Ureter (tissue), 1 donor: ENCODE measurements at regions not wholly inside any gene's neighbourhood (a gene's known extent, or its start where the extent isn't known, plus 50 kb on each side); places are given as distances from the start of the nearest gene placed in this dataset.
"Not testable (repeated sequence)": the region's sequence is repeated elsewhere in the genome, so short reads cannot be mapped to it uniquely, and the experiment has no call there.

ENCODE experiments used
- DNase-seq: peaks from one replicate; pipeline ENCODE4 v3.0.0-alpha.2; 2020; ENCODE audit warnings: low spot score
- donor health status: DM: yes; HTN: yes; CAD: no.

DNA sequence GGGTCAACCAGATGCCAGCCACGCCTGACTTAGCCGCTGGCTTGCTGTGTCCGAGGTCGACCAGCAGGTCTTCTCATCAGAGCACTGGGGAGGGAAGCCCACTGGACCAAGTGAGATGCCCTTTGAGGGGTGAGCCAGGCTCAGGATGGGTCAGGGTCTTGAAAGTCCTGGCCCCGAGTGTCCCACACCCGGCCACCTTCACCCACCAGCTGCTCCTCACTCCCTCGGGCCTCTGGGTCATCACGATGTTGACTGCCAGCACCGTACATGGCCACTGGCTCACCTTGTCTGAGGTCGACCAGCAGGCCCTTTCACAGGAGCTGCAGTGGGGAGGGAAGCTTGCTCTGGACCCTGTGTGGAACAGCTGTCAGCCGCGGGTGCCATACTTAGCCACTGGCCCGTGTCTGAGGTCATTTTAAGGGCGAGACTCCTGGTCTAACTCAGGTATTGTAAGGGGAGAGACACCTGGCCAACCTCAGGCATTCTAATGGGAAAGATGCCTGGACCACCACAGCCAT, 1361.3 kb downstream of the UQCRFS1 start:
- DNase-seq: no peak

DNA sequence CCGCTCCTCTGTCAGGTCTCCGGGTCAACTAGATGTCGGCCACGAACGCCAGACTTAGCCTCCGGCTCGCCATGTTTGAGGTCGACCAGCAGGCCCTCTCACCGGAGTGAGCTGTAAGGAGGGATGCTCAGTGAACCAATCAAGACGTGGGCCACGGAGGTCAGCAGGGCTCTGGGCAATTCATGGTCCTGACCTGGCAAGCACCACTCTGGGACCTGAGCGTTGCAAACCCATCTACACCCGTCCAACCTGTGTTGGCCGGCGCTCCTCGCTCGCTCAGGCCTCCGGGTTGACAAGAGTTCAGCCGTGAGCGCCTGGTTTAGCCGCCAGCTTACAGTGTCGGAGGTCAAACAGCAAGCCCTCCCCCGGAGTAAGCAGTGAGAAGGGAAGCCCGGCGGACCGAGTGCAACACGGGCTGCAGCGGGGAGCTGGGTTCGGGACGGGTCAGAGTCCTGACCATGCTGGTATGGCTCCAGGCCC, 1361.9 kb downstream of the UQCRFS1 start:
- no peak for DNase-seq

DNA sequence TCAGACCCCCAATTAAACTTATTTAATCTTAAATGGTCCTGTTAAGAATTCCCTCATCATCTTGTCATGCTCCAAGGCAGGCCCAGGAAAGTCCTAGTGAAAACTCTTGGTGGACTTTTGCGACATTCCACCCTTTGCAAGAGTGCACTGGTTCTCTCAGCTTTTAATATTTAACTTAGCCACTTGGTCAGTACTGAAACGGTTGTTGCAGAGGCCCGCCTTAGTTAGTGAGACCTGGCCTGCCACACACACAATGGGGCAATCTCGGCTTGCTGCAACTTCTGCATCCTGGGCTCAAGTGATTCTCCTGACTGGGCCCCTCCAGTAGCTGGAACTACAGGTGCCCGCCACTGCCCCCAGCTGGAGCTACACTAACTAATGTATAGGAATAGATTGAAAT, 1366.0 kb downstream of the UQCRFS1 start:
- no peak for DNase-seq

GRCh38 chr19:27844261-27844660, 1368.7 kb downstream of the UQCRFS1 start:
- no peak for DNase-seq

- DNase-seq: no peak
These were observed 1369.1 kb downstream of the UQCRFS1 start for GRCh38 chr19:27843861-27844260.

DNA sequence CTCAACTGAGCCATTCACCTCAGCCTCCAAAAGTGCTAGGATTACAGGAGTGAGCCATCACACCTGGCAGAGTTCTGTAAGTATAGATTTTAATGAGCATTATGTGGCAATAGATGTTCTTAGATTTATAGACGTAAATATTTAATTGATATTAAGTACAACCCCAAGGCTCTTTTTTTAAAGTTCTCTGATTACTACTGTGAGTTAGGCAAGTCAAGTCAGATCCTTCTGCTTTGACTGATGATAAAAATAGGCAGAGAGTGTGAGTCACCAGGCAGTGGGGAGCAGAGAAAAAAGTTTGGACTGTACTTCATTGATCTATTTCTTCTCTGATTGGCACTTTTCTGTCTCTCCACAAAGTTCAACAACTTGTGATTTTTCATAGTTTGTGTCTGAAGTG, 1379.9 kb downstream of the UQCRFS1 start:
- DNase-seq: no peak

GRCh38 chr19:27828829-27829228, 1384.1 kb downstream of the UQCRFS1 start:
- no peak for DNase-seq

DNA sequence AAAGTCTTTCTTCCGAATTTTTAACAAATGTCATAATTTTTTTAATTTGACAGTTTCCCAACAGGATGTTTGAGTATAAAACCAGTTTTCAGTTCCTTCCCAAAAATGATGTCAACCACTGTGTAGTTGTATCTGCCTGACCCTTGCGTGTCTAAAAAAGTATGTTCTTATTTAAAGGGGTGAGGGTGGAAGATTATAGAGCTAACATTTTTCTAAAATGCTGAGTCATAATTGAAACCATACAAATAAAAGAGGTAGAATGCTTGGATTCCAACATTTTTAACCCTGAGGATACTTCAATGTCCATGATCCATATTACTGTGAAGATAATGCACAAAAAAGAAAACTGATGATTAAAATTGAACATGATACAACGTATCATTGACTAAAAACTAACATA, 1388.8 kb downstream of the UQCRFS1 start:
- no peak for DNase-seq

DNA sequence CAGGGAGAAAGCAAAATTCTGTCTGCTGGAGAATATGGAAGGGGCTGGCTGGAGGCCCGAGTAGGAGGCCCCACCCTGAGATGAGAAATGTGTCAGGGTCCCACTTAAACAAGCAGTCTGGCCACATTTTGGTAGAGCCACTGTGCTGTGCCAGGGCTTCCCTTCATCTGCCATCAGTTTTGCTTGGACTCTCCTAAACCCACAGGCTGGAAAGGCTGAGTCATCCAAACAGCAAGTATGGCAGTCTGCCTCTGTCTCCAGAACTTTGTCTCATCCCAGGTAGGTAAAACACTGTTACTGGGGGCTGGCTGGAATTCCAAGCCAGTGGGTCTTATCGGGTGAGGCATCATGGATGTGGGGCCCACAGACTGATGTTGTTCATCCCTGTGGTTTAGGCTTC, 1390.6 kb downstream of the UQCRFS1 start:
- DNase-seq: no peak

GRCh38 chr19:27821418-27822018, 1391.4 kb downstream of the UQCRFS1 start:
- DNase-seq: no peak

GRCh38 chr19:27815985-27816384, 1397.0 kb downstream of the UQCRFS1 start:
- no peak for DNase-seq

DNA sequence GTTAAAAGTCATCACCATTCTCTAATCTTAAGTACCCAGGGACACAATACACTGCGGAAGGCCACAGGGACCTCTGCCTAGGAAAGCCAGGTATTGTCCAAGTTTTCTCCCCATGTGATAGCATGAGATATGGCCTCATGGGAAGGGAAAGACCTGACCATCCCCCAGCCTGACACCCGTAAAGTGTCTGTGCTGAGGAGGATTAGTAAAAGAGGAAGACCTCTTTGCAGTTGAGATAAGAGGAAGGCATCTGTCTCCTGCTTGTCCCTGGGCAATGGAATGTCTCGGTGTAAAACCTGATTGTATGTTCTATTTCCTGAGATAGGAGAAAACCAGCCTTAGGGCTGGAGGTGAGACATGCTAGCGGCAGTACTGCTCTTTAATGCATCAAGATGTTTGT, 1398.1 kb downstream of the UQCRFS1 start:
- DNase-seq: not testable (repeated sequence)

DNA sequence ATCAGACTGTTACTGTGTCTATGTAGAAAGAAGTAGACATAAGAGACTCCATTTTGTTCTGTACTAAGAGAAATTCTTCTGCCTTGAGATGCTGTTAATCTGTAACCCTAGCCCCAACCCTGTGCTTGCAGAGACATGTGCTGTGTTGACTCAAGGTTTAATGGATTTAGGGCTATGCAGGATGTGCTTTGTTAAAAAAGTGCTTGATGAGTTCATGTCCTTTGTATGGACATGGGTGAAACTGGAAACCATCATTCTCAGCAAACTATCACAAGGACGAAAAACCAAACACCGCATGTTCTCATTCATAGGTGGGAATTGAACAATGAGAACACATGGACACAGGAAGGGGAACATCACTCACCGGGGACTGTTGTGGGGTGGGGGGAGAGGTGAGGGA, 1398.7 kb downstream of the UQCRFS1 start:
- not testable (repeated sequence) for DNase-seq

- DNase-seq: no peak
These were observed 1406.4 kb downstream of the UQCRFS1 start for GRCh38 chr19:27806471-27807070.

DNA sequence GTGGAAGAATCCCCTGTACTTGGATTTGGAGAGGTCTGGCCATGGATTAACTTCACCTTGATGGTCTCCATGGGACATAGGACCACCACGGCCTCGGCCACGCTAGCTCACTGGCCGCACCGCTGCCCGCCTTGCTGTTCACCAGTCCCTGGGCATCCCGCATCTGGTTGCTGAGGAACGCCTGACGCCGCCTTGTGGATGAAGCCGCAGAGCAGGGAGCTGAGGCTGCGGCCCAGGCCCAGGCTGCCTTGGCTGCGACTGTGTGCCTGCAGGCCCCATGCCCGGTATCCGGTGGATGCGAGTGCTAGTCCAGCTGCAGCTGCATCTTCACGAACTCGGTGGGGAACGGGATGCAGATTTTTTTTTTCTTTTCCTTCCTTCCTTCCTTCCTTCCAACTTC, 1407.1 kb downstream of the UQCRFS1 start:
- no peak for DNase-seq

GRCh38 chr19:27802293-27802692, 1410.7 kb downstream of the UQCRFS1 start:
- DNase-seq: not testable (repeated sequence)

DNA sequence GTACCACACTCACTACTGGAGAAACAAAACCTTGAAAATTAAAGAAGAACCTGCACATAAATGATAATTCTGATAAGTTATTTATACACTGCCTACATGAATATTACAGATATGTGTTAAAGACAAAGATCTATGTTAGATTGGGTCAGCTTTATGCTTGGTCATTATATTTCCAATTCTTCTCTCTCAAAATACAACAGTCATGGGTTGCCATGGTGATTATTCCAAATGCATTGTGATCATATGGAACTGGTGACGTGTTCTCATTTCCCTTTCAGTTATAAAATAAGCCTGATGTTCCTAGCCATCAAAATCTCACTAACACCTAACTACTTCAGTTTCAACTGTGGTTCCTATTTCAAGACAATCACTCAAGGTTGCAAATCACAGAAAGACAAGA, 1416.4 kb downstream of the UQCRFS1 start:
- DNase-seq: no peak

DNA sequence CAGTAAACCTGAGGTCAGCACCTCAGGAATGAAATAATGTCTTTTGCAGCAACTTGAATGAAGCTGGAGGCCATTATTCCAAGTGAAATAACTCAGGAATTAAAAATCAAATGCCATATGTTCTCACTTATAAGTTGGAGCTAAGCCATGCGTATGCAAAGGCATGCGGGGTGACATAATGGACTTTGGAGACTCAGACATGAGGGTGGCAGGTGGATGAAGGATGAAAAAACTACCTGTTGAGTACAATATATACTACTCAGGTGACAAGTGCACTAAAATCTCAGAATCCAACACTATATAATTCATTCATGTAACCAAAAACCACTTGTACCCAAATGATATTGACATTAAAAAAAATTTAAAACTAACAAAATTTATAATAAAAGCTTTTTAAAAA, 1416.9 kb downstream of the UQCRFS1 start:
- no peak for DNase-seq

DNA sequence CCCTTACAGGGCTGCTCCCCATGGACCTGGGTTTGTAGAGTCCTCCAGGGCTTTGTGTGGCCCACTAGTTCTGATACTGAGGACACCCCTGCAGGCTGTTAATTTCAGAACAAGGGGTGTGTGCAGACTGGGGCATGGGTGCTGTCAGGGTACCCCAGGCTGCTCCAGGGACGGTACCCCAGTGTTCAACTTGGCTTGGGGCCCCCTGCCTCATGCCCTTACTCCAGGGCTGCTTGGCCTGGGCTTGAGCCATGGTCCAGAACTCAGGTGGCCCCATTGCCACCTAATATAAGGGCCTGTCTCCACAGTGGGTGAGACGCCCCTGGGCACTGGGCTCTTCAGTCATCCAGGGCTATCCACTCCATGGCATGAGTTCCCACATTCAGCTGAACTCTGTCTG, 1417.6 kb downstream of the UQCRFS1 start:
- no peak for DNase-seq

DNA sequence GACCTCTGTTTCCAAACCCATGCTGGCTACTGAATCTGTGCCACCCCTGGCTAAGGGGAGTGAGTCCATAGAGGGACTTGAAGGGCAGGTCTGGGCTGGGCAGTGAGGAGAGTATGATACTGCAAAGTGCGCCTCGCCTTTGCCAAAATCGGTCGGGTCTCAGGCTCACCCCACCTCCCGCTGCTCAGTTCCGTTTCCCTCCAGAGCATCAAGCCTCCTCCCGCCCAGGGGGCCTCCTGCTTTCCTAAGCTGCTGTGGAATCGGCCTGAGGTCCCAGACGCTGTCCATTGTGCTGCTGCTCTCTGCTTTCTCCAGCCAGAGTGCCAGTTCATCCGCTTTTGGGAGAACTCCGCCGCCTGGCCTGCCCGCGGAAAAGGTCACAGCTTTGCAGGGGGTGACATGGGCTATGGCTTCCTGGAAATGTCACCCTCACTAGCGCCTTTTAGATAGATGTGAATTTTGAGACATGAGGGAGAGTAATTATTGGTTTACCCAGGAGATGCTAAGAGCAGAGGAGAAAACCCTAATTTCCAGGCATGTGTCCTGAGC, 1418.4 kb downstream of the UQCRFS1 start:
- peak; percentile 48 for DNase-seq

DNA sequence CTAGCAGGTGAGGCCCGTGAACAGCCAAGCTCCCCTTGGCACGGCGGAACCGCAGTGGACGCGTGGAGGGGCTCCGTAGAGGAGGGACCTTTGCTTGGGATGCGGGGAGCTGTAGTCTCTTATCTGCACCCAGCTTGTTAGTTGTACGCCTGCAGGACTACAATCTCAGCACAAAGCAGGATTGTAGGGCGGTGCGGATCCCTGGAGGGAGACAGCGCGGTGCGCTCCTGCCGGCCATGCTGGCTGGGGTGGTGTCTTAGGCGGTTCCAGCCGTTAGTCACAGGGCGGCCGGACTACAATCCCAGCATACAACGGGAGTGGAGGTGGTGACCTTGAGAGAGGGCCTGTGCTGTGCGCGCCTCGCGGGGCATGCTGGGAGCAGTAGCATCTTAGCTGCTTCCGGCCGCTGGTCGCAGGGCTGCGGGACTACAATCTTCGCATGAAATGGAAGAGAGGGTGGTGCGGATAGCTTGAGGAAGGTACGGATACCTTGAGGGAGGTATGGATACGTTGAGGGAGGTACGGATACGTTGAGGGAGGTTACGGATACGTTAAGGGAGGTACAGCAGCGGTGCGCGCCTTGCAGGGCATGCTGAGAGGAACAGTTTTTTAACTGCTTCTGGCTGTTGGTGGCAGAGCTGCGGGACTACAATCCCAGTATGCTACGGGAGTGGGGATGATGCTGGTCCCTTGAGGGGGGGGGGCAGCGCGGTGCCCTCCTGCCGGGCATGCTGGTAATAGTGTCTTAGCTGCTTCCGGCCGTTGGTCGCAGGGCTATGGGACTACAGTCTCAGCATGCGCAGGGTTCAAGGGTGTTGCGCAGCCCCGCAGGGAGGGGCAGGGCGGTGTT, 1419.1 kb downstream of the UQCRFS1 start:
- peak; percentile 95 for DNase-seq

GRCh38 chr19:27793128-27793643, 1419.8 kb downstream of the UQCRFS1 start:
- peak; percentile 87 for DNase-seq
